Astrocyte (in vitro differentiated cells and primary cell): ENCODE measurements at regions not wholly inside any gene's neighbourhood (a gene's known extent, or its start where the extent isn't known, plus 50 kb on each side); places are given as distances from the start of the nearest gene placed in this dataset.

ENCODE experiments used
- DNase-seq: peaks from one replicate; pipeline ENCODE4 v3.0.0-alpha.2; 2010; ENCODE audit warnings: low read depth
- FAIRE-seq: peaks from 2 replicates; lab custom pipeline; 2011; peaks lifted over from hg19 to GRCh38; lab: Jason Lieb, UNC
- H2AFZ ChIP-seq: 2 replicates; pipeline ENCODE4 v1.6.0; 2012; ENCODE audit warnings: low read depth, low read length, inconsistent platforms
- H3K27ac ChIP-seq: 2 replicates; pipeline ENCODE4 v1.5.1; 2011; ENCODE audit warnings: low read depth, low read length, inconsistent platforms
- H3K27me3 ChIP-seq: 2 replicates; pipeline ENCODE4 v1.6.0; 2011; ENCODE audit warnings: low read length, inconsistent platforms; ENCODE audit not compliant: insufficient read depth
- H3K36me3 ChIP-seq: 2 replicates; pipeline ENCODE4 v1.5.1; 2011; ENCODE audit warnings: low read length, inconsistent platforms; ENCODE audit not compliant: insufficient read depth
- H3K4me1 ChIP-seq: 2 replicates; pipeline ENCODE4 v1.5.1; 2011; ENCODE audit warnings: low read length, inconsistent platforms; ENCODE audit not compliant: insufficient read depth
- H3K4me2 ChIP-seq: 2 replicates; pipeline ENCODE4 v1.6.0; 2012; ENCODE audit warnings: low read length, inconsistent platforms
- H3K4me3 ChIP-seq: 2 replicates; pipeline ENCODE4 v1.5.1; 2011; ENCODE audit warnings: low read depth, mild to moderate bottlenecking, low read length, inconsistent platforms; ENCODE audit not compliant: insufficient read depth
- H3K79me2 ChIP-seq: 2 replicates; pipeline ENCODE4 v1.6.0; 2012; ENCODE audit warnings: mild to moderate bottlenecking, low read length, inconsistent platforms; ENCODE audit not compliant: insufficient read depth
- H3K9ac ChIP-seq: 2 replicates; pipeline ENCODE4 v1.6.0; 2012; ENCODE audit warnings: mild to moderate bottlenecking, low read length, inconsistent platforms
- H3K9me3 ChIP-seq: 2 replicates; pipeline ENCODE4 v1.5.1; 2012; ENCODE audit warnings: low read depth, mild to moderate bottlenecking, low read length, inconsistent platforms; ENCODE audit not compliant: insufficient read depth
- H4K20me1 ChIP-seq: 2 replicates; pipeline ENCODE4 v1.6.0; 2012; ENCODE audit warnings: low read length, inconsistent platforms; ENCODE audit not compliant: insufficient read depth
- H3K27ac Mint-ChIP-seq: one replicate; pipeline ENCODE4 v1.8.0; 2021; ENCODE audit warnings: mild to moderate bottlenecking, mixed read lengths; ENCODE audit not compliant: unreplicated experiment
- H3K27me3 Mint-ChIP-seq: one replicate; pipeline ENCODE4 v1.8.0; 2021; ENCODE audit warnings: low read depth, mixed read lengths; ENCODE audit not compliant: unreplicated experiment
- H3K36me3 Mint-ChIP-seq: one replicate; pipeline ENCODE4 v1.8.0; 2021; ENCODE audit warnings: low read depth, mixed read lengths; ENCODE audit not compliant: unreplicated experiment
- H3K4me1 Mint-ChIP-seq: one replicate; pipeline ENCODE4 v1.8.0; 2021; ENCODE audit warnings: low read depth, mixed read lengths; ENCODE audit not compliant: unreplicated experiment
- H3K4me3 Mint-ChIP-seq: one replicate; pipeline ENCODE4 v1.8.0; 2021; ENCODE audit warnings: mild to moderate bottlenecking, moderate library complexity, mixed read lengths; ENCODE audit not compliant: unreplicated experiment
- H3K9me3 Mint-ChIP-seq: one replicate; pipeline ENCODE4 v1.8.0; 2021; ENCODE audit warnings: mild to moderate bottlenecking, mixed read lengths; ENCODE audit not compliant: unreplicated experiment
- EZH2 ChIP-seq: IDR thresholded peaks from 2 replicates; pipeline ENCODE4 v1.6.1; 2012; ENCODE audit warnings: mild to moderate bottlenecking, low read length, inconsistent platforms; ENCODE audit not compliant: insufficient read depth
- TF ChIP-seq, protein P1 (sequence below): IDR thresholded peaks from 2 replicates; pipeline ENCODE4 v1.5.1; 2011; ENCODE audit warnings: low read depth, mild to moderate bottlenecking, inconsistent platforms, low read length, moderate library complexity; ENCODE audit not compliant: insufficient read depth

DNA sequence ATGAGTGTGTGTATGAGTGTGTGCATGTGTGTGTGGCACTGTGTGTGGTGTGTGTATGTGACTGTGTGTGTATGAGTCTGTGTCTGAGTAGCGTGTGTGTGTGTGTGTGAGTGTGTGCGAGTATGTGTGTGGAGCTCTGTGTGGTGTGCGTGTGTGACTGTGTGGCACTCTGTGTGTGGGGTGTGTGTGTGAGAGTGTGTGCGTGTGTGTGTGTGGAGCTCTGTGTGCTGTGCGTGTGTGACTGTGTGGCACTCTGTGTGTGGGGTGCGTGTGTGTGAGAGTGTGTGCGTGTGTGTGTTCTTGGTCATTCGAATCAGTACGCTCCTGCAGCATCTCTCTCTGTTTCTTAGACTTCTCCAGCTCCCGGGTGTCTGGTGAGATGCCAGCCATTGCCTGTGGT lies 76.9 kb upstream of the TMEM132C start:
- TF ChIP-seq, protein P1, sequence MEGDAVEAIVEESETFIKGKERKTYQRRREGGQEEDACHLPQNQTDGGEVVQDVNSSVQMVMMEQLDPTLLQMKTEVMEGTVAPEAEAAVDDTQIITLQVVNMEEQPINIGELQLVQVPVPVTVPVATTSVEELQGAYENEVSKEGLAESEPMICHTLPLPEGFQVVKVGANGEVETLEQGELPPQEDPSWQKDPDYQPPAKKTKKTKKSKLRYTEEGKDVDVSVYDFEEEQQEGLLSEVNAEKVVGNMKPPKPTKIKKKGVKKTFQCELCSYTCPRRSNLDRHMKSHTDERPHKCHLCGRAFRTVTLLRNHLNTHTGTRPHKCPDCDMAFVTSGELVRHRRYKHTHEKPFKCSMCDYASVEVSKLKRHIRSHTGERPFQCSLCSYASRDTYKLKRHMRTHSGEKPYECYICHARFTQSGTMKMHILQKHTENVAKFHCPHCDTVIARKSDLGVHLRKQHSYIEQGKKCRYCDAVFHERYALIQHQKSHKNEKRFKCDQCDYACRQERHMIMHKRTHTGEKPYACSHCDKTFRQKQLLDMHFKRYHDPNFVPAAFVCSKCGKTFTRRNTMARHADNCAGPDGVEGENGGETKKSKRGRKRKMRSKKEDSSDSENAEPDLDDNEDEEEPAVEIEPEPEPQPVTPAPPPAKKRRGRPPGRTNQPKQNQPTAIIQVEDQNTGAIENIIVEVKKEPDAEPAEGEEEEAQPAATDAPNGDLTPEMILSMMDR, result no peak
- no peak for TF ChIP-seq EZH2
- Histone ChIP-seq H3K4me3 (no peak overlapping the region), H3K36me3 (no peaks in the 10 kb centered on the region), H3K9me3 (peaks cover 10% of the 10 kb centered on the region), H3K79me2 (no peaks in the 10 kb centered on the region), H3K4me1 (no peaks in the 10 kb centered on the region), H3K4me2 (no peak overlapping the region), H3K27ac (no peak overlapping the region), H2AFZ (no peak overlapping the region), H4K20me1 (no peaks in the 10 kb centered on the region), H3K9ac (no peak overlapping the region), H3K27me3 (no peaks in the 10 kb centered on the region)
- Mint-ChIP-seq H3K27ac (no peak overlapping the region), H3K4me3 (no peak overlapping the region), H3K9me3 (peaks cover 15% of the 10 kb centered on the region), H3K4me1 (no peaks in the 10 kb centered on the region), H3K27me3 (no peaks in the 10 kb centered on the region), H3K36me3 (no peaks in the 10 kb centered on the region)
- no peak for DNase-seq
- no peak for FAIRE-seq

DNA sequence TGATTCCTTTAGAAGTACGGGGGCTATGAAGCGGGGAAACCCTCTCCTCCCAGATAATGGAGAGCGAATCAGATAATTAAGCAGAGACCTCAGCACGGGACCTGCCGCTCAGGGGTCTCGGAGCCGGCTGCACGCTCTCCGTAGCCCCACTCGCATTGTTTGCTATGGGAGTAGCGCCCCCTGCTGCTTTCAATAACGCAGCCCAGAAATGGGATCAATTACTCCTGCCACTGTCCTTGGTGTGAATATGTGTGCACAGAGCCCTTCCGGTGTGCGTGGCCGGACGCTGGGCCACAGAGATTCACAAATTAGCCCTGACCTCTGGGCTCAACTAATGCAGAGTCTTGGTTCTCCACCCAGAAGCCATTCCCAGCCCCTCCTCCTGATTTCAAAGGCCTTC lies 76.4 kb upstream of the TMEM132C start:
- no peak for DNase-seq
- Histone ChIP-seq H4K20me1 (no peaks in the 10 kb centered on the region), H3K27ac (no peak overlapping the region), H3K36me3 (no peaks in the 10 kb centered on the region), H3K4me3 (no peak overlapping the region), H3K9ac (no peak overlapping the region), H3K27me3 (no peaks in the 10 kb centered on the region), H3K9me3 (peaks cover 10% of the 10 kb centered on the region), H2AFZ (no peak overlapping the region), H3K4me1 (no peaks in the 10 kb centered on the region), H3K4me2 (no peak overlapping the region), H3K79me2 (no peaks in the 10 kb centered on the region)
- H3K4me3 Mint-ChIP-seq, result no peak overlapping the region
- no peak overlapping the region for H3K27ac Mint-ChIP-seq
- no peaks in the 10 kb centered on the region for H3K4me1 Mint-ChIP-seq
- peaks cover 15% of the 10 kb centered on the region for H3K9me3 Mint-ChIP-seq
- no peaks in the 10 kb centered on the region for H3K27me3 Mint-ChIP-seq
- TF ChIP-seq EZH2, result no peak
- TF ChIP-seq, protein P1, result peak; percentile 6
- H3K36me3 Mint-ChIP-seq, result no peaks in the 10 kb centered on the region
- no peak for FAIRE-seq

DNA sequence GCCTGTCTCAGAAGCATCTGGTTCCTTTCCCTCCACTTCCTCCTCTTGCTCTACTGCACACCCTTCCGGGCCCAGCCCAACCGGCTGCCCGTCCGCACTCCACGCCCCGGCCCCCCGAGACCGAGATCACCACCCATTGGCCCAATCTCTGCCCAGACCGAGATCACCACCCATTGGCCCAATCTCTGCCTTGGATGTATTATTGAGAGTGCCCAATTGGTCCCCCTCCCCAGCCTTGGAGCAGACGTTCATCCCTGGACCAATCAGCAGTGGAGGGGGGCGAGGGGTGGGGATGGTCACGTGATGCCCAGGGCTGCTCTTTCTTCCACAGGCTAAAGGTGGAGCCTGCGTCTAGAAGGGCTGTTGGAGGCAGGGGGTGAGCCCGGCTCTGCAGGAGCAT lies 75.6 kb upstream of the TMEM132C start:
- DNase-seq (no peak), FAIRE-seq (no peak)
- H3K4me1 ChIP-seq, result no peaks in the 10 kb centered on the region
- H3K79me2 ChIP-seq, result no peaks in the 10 kb centered on the region
- no peaks in the 10 kb centered on the region for H4K20me1 ChIP-seq
- H3K9me3 Mint-ChIP-seq, result peaks cover 15% of the 10 kb centered on the region
- peaks cover 10% of the 10 kb centered on the region for H3K9me3 ChIP-seq
- H3K27me3 ChIP-seq, result no peaks in the 10 kb centered on the region
- no peak overlapping the region for H3K27ac Mint-ChIP-seq
- no peak overlapping the region for H3K4me3 Mint-ChIP-seq
- H2AFZ ChIP-seq, result no peak overlapping the region
- no peaks in the 10 kb centered on the region for H3K27me3 Mint-ChIP-seq
- H3K27ac ChIP-seq, result no peak overlapping the region
- no peak overlapping the region for H3K9ac ChIP-seq
- H3K4me1 Mint-ChIP-seq, result no peaks in the 10 kb centered on the region
- H3K36me3 ChIP-seq, result no peaks in the 10 kb centered on the region
- H3K36me3 Mint-ChIP-seq, result no peaks in the 10 kb centered on the region
- TF ChIP-seq EZH2, result no peak
- TF ChIP-seq, protein P1, result no peak
- no peak overlapping the region for H3K4me3 ChIP-seq
- H3K4me2 ChIP-seq, result no peak overlapping the region
